Right atrium auricular region (tissue), 2 donors: ENCODE measurements at regions not wholly inside any gene's neighbourhood (a gene's known extent, or its start where the extent isn't known, plus 50 kb on each side); places are given as distances from the start of the nearest gene placed in this dataset.

Source experiments
- DNase-seq: peaks from one replicate; pipeline ENCODE4 v3.0.0-alpha.2; 2019; ENCODE audit warnings: low spot score
- H3K27ac ChIP-seq, 2 donors: fragments of 200-600 bp; sonication (generic); 1 replicate in 1 of 2; 2 replicates in 1 of 2; pipeline ENCODE4 v1.5.1; 2016 to 2019
- H3K27me3 ChIP-seq, 2 donors: fragments of 200-600 bp; sonication (generic); one replicate each; pipeline versions ENCODE4 v1.5.1 to v1.6.0; 2017 to 2019
- H3K36me3 ChIP-seq: fragments of 200-600 bp; sonication (generic); one replicate; pipeline ENCODE4 v1.5.1; 2016
- H3K4me1 ChIP-seq, 2 donors: fragments of 200-600 bp; sonication (generic); one replicate each; pipeline versions ENCODE4 v1.5.1 to v1.6.0; 2017 to 2019
- H3K4me3 ChIP-seq, 2 donors: fragments of 200-600 bp; sonication (generic); 1 replicate in 1 of 2; 2 replicates in 1 of 2; pipeline ENCODE4 v1.5.1; 2017 to 2019; ENCODE audit warnings: mild to moderate bottlenecking in 1 of 2, moderate library complexity in 1 of 2
- H3K9me3 ChIP-seq, 2 donors: fragments of 200-600 bp; sonication (generic); one replicate each; pipeline ENCODE4 v1.5.1; 2019
- CTCF ChIP-seq, 2 donors: fragments of 200-600 bp; sonication (generic); IDR thresholded peaks; one replicate each; pipeline ENCODE4 v1.5.1; 2019; ENCODE audit warnings: antibody characterized with exemption in 2 of 2

DNA sequence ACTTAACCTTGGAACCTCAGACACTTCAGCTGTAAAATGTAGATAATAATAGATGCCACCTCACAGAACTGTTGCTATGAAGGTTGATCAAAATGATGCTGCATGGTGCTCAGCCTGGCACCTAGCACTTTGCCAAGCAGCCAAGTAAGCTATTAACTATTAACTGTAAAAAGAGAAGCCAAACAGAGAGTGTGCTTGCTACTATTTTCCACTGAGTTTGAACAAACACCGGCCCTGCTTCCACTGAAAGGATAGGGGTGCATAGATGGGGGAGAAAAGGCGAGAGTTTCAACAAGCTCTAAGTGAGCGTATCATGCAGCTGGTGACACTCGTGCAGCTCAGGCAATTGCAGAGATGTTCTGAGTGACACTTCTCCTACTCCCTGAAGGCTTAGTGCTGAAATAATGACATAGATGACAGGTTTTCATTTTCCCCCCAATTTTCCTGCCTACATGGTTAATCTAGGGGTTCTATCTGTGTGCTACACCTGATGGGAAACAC is 78.2 kb downstream of the GPR88 start:
- H3K27me3 ChIP-seq, result no peaks in the 10 kb centered on the region
- H3K36me3 ChIP-seq, result no peaks in the 10 kb centered on the region
- H3K4me3 ChIP-seq, result no peak overlapping the region
- H3K27ac ChIP-seq, result no peak overlapping the region
- TF ChIP-seq CTCF (IDR thresholded peaks at IDR 0.05), result no peak
- no peak for DNase-seq
- no peaks in the 10 kb centered on the region for H3K9me3 ChIP-seq
- H3K4me1 ChIP-seq, result no peaks in the 10 kb centered on the region

GRCh38 chr1:100622037-100622436 is 84.1 kb downstream of the GPR88 start:
- TF ChIP-seq CTCF (IDR thresholded peaks at IDR 0.05), result no peak
- Histone ChIP-seq H3K27ac (no peak overlapping the region), H3K4me3 (no peak overlapping the region), H3K9me3 (no peaks in the 10 kb centered on the region), H3K36me3 (no peaks in the 10 kb centered on the region), H3K4me1 (peaks cover 0 to 11% of the 10 kb centered on the region in 2 donors), H3K27me3 (no peaks in the 10 kb centered on the region)
- peak; percentile 61 for DNase-seq

DNA sequence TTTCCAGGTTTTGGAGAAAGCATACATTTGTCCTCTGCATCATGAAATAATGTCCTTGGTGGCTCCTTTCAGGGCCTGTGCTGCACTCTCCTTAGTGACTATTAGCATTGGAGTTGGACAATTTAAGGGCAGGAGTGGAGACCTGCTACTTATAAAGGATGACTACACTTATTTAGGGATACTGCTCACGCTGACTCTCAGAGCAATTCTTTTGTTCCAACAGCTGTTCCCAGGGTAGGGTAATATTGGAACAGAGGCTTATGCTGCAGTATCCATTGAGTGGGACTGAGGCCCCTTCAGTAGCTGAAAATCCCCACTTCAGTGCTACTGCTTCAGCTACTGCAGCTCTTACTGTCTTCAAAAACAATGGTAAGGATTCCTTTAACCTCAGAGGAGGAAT is 84.6 kb downstream of the GPR88 start:
- H3K27ac ChIP-seq, result no peak overlapping the region
- H3K9me3 ChIP-seq, result no peaks in the 10 kb centered on the region
- H3K4me1 ChIP-seq, result peaks cover 0 to 11% of the 10 kb centered on the region in 2 donors
- no peak for DNase-seq
- no peaks in the 10 kb centered on the region for H3K36me3 ChIP-seq
- H3K27me3 ChIP-seq, result no peaks in the 10 kb centered on the region
- TF ChIP-seq CTCF (IDR thresholded peaks at IDR 0.05), result no peak
- no peak overlapping the region for H3K4me3 ChIP-seq

GRCh38 chr1:100622966-100623762 is 85.2 kb downstream of the GPR88 start:
- no peak overlapping the region for H3K4me3 ChIP-seq
- no peak for DNase-seq
- H3K9me3 ChIP-seq, result no peaks in the 10 kb centered on the region
- H3K4me1 ChIP-seq, result peaks cover 0 to 11% of the 10 kb centered on the region in 2 donors
- H3K27me3 ChIP-seq, result no peaks in the 10 kb centered on the region
- no peaks in the 10 kb centered on the region for H3K36me3 ChIP-seq
- no peak for TF ChIP-seq CTCF (IDR thresholded peaks at IDR 0.05)
- H3K27ac ChIP-seq, result no peak overlapping the region

GRCh38 chr1:100624886-100625610 is 87.1 kb downstream of the GPR88 start:
- Histone ChIP-seq H3K36me3 (no peaks in the 10 kb centered on the region), H3K9me3 (no peaks in the 10 kb centered on the region), H3K27ac (no peak overlapping the region), H3K27me3 (no peaks in the 10 kb centered on the region), H3K4me3 (no peak overlapping the region), H3K4me1 (peaks cover 0 to 15% of the 10 kb centered on the region in 2 donors)
- no peak for DNase-seq
- TF ChIP-seq CTCF (IDR thresholded peaks at IDR 0.05), result no peak
